Esophagus muscularis mucosa (tissue), 3 donors: ENCODE measurements at regions not wholly inside any gene's neighbourhood (a gene's known extent, or its start where the extent isn't known, plus 50 kb on each side); places are given as distances from the start of the nearest gene placed in this dataset.

Experiments
- CTCF ChIP-seq, 3 experiments: fragments of 200-600 bp in 2 of 3; fragments of 450-650 bp in 1 of 3; sonication (generic) in 2 of 3; IDR thresholded peaks; one replicate each; pipeline ENCODE4 v1.5.1; 2017 to 2019; ENCODE audit warnings: antibody characterized with exemption in 3 of 3, mild to moderate bottlenecking in 2 of 3, moderate library complexity in 1 of 3
- EP300 ChIP-seq: sonication (generic); formaldehyde crosslinking; IDR thresholded peaks from one replicate; pipeline ENCODE4 v1.6.1; 2017; ENCODE audit warnings: antibody characterized with exemption

GRCh38 chr19:34841780-34842179 is 68.8 kb upstream of the ZNF599 start:
- TF ChIP-seq CTCF (IDR thresholded peaks at IDR 0.05) (no peak), EP300 (no peak)
